Activated naive CD4-positive, alpha-beta T cell treated with Interleukin-2 at 50 U/mL for 16 hours (primary cell): ENCODE measurements at regions not wholly inside any gene's neighbourhood (a gene's known extent, or its start where the extent isn't known, plus 50 kb on each side); places are given as distances from the start of the nearest gene placed in this dataset.
"Not testable (repeated sequence)": the region's sequence is repeated elsewhere in the genome, so short reads cannot be mapped to it uniquely, and the experiment has no call there.

ENCODE experiments used
- DNase-seq: peaks from one replicate; pipeline ENCODE4 v3.0.0-alpha.2; 2020

DNA sequence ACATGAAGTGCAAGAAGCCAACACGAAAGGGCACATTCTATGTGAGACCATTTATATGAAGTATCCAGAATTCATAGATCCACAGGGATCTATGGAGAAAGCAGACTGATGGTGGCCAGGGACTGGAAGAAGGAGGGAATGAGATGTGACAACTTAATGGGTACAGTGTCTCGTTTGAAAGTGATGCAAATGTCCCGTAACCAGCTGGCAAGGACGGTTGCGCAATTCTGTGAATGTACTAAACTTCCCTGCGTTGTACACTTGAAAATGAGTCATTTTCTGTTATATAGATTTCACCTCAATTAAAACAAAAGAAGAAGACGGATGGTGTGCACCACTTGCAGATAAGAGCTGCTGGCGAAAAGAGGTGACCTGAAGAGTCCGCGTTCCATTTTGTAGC is 861.1 kb downstream of the TYW1 start:
- DNase-seq = no peak

DNA sequence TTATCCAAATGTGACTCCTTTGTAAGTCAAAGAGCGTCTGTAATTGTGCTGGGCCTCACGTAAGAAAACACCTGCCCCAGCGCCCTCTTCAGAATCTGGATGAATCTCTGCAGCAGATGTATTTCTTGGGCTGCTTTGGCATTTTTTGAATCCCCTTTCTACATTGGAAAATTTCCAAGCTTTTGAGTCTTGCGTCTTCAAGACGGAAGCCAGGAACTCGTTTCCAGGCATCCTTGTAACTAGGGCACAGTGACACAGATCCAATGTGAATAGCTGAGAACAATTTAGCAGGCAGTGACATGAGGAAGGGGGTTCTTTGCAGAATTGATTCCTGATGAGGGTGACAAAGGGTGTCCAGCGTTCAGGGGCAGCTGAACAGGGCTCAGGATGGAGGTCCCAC is 862.3 kb downstream of the TYW1 start:
- no peak for DNase-seq

DNA sequence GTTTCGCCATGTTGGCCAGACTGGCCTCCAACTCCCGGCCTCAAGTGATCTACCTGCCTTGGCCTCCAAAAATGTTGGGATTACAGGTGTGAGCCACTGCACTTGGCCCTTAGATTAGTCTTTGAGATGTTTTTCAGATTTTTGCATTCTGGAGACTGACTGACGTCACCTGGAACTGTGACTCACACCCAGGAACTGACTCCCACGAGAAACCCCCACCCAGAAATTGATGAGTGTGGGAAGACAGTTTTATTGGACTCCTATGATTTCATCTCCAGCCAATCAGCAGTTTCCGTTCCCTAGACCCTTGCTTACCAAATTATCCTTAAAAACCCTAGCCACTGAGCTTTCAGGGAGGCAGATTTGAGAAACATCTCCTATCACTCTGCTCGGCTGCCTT is 867.3 kb downstream of the TYW1 start:
- no peak for DNase-seq

DNA sequence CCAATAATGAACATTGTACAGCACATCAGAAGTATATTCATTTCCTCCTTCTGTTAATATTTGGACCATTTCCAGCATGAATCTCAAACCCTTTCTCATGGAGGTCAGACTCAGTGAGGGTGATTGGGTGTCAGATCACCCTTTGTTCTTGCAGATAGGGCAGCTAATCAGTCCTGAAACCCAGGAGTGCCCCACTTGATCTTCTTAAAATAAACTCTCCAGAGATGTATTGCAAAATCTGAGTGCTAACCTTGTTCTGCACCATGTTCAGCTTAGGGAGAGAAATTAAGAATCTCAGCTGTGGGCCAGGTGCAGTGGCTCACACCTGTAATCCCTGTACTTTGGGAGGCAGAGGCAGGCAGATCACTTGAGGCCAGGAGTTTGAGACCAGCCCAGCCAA is 869.4 kb downstream of the TYW1 start:
- DNase-seq = no peak

DNA sequence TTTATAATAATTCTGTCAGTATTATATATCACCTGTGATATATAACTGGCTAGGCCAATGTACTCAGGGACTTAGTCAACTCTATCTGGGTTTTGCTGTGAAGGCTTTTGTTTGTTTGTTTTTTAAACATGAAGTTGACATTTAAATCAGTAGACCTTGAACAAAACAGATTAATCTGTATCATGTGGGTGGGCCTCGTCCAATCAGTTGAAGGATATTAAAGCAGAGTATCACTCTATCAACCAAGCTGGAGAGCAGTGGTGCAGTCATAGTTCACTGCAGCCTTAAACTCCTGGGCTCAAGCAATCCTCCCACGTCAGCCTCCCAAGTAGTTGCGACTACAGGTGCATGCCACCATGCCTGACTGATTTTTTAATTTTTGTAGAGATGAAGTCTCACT is 870.2 kb downstream of the TYW1 start:
- DNase-seq = no peak

DNA sequence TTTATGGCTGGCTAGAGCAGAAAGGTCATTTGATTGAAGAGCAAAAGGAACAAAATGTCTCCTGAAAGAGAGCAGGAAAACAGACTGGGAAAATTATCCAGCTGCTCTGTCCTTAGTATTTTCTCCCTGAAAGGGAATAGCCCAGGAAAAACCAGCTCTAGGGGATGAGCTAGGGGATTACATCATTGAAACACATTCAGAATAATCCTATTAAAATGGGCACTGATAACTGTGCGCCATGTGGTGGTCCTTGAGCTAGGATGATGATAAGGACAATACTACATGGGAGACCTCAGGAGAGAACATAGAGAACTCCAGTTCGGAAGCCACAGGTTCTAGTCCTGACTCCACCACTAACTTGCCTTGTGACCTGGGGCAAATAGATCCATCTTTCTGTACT is 873.8 kb downstream of the TYW1 start:
- no peak for DNase-seq

DNA sequence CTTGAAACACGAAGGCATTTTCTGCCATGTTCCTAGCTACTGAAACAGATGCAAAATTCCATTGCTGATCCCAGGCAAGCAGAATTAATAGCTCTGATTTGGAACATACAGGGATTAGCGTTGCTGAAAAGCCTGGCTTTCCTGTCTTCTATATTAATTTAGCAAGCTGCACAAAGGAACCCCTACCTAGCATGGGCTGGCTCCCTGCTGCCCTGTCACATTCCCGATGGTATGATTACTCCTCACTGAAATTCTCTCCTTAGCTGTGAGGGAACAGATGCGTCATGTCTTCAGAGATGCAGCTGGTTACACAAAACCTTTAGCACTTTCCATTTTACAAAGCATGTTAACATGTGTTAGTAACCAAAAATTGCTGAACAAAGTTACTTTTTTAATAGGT is 878.9 kb downstream of the TYW1 start:
- no peak for DNase-seq

DNA sequence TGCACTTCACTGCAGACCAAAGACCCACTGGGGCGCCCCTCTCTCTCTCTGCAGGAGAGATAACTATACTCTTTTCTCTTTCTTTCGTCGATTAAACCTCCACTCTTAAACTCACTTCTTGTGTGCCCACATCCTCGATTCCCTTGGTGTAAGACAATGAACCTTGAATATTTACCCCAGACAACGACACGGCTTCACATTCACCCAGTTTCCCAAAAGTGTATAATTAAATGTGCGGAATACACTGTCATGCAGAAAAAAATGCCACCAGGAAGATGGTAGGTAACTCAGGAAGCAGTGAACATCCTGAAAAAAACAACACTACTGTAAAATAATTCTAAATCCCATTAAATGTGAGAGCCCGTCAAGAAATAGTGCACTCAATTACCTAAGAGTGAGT is 882.2 kb downstream of the TYW1 start:
- DNase-seq = no peak

DNA sequence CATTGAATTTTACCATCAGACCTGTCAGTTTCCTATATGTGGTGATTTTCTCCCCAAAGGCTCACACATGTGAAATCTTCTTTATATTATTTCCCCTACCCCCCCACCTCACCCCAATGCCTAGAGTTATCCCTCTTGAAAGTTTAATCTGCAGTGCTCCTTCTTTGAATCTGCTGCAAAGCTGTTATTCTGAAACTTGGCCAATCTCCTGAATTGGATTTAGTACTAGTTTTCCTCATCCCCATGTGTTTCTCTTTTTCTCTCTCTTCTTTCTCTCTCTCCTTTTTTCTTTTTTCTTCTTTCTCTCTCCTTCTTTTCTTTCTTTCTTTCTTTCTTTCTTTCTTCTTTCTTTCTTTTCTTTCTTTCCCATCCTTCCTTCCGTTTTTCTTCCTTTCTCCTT is 886.2 kb downstream of the TYW1 start:
- DNase-seq = no peak

DNA sequence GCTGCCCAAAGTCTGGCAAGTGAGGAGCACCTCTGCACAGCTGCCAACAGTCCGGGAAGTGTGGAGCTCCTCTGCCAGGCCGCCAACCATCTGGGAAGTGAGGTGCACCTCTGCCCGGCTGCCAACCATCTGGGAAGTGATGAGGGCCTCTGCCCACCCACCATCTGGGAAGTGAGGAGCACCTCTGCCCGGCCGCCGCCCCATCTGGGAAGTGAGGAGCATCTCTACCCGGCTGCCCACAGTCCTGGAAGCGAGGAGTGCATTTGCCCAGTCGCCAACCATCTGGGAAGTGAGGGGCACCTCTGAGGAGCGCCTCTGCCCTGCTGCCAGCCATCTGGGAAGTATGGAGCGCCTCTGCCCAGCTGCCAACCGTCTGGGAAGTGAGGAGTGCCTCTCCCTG is 893.7 kb downstream of the TYW1 start:
- no peak for DNase-seq

DNA sequence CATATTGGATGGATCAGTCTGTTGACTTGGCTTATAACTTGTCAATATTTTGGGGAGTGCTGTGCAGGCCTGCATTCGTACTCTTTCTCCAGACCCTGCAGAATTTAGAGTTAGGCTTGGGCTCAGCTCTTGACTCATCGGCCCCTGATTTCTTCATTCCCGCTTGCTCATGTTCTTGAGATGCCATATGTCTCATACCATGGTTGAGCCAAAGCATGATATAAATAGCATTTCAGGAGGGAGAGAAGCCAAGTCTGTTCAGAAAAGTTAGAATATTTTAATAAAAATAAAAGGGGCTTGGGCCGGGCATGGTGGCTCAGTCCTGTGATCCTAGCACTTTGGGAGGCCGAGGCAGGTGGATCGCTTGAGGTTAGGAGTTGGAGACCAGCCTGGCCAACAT is 898.1 kb downstream of the TYW1 start:
- DNase-seq = no peak

DNA sequence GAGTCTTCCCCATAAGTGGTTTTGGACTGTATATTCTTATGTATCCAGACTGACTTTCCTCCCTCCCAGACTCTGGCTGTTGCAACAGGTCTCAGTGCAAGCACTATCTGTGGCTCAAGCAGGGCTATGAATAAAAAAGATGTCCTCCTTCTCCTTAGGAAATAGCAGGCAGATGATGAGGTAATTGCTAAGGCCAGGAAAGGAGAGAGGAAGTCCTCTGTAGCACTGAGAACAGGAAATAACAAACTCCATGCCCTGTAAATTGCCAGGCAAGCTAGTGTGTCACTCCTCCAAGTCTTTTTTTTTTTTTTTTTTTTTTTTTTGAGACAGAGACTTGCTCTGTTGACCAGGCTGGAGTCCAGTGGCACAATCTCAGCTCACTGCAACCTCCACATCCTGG is 900.1 kb downstream of the TYW1 start:
- DNase-seq = no peak

DNA sequence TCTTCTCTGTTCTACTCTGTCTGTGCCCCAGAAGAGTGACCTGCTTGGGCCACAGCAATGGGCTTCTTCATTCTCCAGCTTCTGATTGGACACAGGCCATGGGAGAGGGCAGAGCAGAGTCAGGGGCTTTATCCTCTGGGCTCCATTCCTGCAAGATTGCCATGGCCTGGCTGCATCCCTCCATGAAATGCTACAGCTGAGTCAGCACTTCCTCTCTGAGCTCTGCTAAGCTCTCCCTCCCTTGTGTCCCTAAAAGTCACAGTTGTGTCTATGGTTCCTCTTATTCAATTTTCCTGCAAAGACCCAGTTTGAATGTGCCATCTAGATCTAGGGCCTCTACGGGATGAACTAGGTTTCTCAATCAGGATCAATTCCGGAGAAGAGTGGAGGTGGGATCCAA is 903.8 kb downstream of the TYW1 start:
- DNase-seq = no peak

DNA sequence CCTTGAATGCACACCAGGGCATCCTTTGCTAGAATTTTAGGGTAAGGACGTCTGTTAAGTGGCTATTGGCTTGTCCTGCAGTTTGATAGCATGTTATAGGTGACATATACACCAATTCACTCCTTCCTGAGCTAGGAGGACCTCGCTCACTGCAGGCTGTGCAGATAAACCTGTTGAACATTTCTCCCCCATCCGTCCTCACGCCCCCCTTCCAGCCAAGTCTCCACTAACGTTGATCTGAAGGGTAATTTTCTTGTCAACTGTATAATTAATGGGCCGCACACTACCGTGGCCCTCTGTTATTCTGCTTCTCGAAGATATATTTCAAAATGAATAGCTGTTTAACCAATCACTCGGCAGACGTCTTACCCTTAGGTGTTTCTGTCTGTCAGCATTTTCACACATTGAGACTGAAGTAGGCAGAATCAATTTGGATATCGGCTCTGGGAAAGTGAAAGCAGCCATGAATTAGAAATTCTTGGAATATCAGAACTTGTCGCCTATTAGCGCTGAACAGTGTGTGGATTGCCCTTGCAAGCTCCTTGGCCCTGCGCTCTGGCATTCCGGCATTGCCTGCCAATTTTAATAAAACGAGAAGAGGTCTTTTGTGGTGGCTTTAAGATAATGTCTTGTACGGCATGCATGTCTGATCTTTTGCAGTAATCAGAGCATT is 905.3 kb downstream of the TYW1 start:
- no peak for DNase-seq

DNA sequence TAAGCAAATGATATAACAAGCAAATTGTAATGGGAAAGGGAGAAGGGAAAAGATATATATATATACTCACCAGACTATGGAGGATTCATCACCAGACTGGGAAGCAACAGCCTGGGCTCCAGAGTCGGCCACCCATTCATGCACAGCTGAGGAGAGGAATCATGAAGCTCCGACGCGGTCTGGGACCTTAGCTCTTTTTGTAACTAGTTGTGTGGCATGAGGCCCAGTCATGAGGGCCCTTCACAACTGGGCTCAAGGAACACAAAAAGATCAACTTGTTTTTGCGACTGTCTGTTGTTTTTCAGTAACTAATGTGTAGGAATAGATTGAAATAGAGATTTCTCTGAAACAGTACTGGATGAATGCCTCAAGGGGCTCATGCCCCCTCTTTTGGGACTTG is 911.2 kb downstream of the TYW1 start:
- no peak for DNase-seq

DNA sequence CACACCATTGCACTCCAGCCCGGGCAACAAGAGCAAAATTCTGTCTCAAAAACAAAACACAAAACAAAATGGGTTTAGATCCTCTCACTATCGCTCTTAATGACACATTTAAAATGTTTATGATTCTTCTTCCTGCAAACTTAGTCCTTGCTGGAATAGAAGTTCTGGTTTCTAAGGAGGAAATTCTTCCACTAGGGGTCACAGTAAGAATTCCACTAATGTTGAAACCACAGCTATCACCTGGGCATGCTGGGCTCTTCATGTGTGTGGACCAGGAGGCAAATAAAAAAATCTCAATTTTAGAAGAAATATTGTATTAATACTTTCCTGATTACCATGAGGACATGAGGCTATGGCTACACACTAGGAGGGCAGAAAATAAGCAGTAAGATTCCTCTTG is 915.8 kb downstream of the TYW1 start:
- DNase-seq = no peak

DNA sequence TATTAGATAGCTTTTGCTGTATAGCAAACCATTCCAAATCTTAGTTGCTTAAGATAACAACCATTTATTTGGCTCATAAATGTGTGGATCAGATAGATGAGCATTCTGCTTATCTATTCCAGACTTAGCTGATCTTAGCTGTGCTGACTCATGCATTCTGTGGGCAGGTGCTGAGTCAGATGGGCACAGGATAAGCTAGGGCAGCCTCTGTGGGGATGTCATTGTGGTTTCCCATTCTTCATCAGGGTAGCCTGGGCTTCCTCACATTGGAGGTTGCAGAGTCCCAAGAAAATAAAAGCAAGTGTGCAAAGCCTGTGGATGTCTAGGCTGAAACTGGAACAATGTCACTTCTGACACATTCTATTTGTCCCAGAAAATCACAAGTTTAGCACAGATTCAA is 917.0 kb downstream of the TYW1 start:
- DNase-seq = no peak

DNA sequence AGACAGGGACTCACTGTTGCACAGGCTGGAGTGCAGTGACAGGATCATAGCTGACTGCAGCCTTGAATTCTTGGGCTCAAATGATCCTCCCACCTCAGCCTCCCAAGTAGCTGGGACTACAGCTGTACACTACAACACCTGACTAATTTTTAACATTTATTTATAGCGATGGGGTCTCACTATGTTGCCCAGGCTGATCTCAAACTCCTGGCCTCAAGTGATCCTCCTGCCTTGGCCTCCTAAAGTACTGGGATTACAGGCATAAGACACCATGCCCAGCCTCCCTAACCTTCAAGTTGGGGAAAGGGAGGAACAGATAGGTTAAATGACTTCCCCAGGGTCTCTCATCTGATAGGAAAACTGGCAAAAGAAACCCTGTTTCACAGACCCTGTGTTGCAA is 919.5 kb downstream of the TYW1 start:
- not testable (repeated sequence) for DNase-seq

DNA sequence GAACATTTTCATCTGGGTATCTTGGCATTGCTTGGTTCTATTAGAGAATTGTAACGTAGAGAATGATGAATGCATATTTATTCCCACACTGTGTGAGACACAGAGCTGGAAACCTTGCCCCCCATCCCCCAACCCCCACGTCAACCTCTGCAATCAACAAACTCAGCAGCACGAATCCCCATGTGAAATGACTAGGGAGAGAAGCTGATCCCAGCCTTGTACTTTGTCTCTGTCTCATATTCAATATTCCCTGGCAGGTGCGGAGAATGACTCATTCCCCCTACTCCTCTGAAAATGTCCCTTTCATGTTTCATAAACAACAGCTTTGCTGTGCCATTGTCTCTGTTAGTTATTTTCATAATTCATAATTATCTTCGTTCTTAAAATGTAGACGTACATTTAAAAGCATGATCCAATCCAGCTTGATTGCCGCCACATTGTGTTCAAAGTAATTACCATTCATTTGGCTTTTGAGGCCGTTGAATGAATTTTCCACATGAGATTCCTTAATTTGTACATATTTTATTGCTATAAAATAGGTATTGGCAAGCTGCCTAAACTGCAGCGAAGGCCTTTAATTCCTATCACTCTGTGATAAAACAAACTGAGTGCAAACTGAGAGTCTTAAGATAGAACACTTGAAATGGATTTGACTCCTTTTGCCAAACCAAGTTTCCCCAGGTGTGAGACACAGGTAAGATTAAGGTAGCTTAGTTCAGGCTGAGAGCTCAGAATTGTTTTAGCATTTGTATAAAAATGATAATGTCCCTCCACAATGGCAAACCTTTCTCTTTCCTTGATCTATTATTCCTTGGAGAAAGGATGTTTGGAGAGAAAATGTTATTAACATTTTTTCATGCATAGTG is 920.2 kb downstream of the TYW1 start:
- DNase-seq = no peak

DNA sequence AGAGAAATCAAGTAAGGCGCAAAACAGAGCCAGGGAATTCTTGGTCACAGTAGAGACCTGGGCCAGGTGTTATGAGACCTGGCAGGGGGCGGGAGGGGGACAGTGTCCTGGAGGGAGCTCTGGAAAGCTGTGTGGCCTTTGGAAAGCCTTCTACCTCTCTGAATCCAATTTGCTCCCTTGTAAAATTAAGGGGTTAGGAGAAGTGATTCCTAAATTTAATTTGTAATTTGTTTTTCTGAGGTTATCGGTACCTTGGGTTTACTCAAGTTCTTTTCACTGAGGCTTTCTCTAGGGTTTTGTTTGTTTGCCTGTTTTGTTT is 920.8 kb downstream of the TYW1 start:
- no peak for DNase-seq

DNA sequence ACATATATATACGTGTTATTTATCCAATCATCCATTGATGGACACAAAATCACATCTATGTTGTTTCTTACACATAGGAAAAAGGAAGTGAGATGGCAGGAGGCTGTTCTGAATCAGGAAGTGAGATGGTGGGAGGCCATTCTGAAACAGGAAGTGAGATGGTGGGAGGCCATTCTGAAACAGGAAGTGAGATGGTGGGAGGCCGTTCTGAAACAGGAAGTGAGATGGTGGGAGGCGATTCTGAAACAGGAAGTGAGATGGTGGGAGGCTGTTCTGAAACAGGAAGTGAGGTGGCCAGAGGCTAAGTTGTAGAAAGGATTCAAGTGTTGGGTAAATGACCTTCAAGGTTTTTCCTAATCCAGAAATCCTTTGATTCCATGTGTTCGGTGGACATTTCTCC is 921.5 kb downstream of the TYW1 start:
- no peak for DNase-seq

DNA sequence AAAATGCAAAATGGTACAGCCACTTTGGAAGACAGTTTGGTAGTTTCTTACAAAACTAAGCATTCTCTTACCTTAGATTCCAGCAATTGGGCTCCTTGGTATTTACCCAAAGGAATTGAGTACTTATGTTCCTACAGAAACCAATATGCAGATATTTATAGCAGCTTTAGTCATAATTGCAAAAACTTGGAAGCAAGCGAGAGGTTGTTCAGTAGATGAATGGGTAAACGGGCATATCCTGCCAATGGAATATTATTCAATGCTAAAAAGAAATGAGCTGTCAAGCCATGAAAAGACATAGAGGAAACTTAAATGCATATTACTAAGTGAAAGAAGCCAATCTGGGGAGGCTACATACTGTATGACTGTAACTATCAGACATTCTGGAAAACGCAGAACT is 926.7 kb downstream of the TYW1 start:
- no peak for DNase-seq

DNA sequence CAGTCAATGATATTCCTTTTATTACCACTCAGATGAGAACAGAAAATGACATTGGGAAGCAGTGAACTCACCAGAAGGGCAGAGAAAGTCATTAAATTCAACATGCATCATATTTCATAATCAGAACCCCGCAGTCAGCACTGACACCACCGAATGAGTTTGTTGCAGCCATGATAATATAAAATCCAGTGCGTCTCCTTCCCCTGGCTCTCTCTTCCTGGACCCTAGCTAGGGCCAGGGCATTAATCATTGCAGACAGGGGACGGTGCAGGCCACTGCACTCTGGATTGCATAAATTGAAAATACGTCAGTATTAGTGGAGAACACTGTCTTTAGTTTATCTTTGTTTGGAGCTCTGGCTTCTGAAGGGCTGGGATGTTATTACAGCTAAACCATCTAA is 931.5 kb downstream of the TYW1 start:
- DNase-seq = no peak

DNA sequence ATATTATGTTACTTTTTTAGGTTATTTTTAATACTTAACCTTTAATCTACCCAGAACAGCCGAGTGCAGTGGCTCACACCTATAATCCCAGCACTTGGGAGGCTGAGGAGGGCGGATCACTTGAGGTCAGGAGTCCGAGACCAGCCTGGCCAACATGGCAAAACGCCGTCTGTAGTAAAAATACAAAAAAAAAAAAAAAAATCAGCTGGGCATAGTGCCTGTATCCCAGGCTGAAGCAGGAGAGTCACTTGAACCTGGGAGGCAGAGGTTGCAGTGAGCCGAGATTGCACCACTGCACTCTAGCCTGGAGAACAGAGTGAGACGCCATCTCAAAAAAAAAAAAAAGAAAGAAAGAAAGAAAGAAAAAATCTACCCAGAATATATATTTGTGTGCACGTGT is 939.8 kb downstream of the TYW1 start:
- DNase-seq = not testable (repeated sequence)

DNA sequence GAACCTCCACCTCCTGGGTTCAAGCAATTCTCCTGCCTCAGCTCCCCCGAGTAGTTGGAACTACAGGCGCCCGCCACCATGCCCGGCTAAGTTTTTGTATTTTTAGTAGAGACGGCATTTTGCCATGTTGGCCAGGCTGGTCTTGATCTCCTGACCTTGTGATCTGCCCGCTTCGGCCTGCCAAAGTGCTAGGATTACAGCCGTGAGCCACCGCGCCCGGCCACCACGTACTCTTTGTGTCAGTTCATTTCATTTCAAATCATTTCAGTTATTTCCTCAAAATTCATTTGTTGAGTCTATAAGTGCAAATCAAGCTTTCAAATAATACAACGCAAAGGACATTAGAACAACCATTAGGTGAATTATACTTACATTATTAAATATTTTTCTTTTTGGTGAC is 943.8 kb downstream of the TYW1 start:
- DNase-seq = no peak
